B cell (primary cell): ENCODE measurements at regions not wholly inside any gene's neighbourhood (a gene's known extent, or its start where the extent isn't known, plus 50 kb on each side); places are given as distances from the start of the nearest gene placed in this dataset.

ENCODE experiments used
- EZH2 ChIP-seq: IDR thresholded peaks from 2 replicates; pipeline ENCODE4 v1.6.1; 2012; ENCODE audit warnings: borderline replicate concordance, low read depth, mild to moderate bottlenecking, moderate library complexity, low read length; ENCODE audit not compliant: insufficient read depth, poor library complexity, severe bottlenecking
- TF ChIP-seq, protein P1 (sequence below): fragments of 200-600 bp; IDR thresholded peaks from one replicate; pipeline ENCODE4 v1.8.0; 2022; ENCODE audit warnings: antibody characterized with exemption, mild to moderate bottlenecking

- TF ChIP-seq, protein P1, sequence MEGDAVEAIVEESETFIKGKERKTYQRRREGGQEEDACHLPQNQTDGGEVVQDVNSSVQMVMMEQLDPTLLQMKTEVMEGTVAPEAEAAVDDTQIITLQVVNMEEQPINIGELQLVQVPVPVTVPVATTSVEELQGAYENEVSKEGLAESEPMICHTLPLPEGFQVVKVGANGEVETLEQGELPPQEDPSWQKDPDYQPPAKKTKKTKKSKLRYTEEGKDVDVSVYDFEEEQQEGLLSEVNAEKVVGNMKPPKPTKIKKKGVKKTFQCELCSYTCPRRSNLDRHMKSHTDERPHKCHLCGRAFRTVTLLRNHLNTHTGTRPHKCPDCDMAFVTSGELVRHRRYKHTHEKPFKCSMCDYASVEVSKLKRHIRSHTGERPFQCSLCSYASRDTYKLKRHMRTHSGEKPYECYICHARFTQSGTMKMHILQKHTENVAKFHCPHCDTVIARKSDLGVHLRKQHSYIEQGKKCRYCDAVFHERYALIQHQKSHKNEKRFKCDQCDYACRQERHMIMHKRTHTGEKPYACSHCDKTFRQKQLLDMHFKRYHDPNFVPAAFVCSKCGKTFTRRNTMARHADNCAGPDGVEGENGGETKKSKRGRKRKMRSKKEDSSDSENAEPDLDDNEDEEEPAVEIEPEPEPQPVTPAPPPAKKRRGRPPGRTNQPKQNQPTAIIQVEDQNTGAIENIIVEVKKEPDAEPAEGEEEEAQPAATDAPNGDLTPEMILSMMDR = no peak
- TF ChIP-seq EZH2 = no peak
These were observed 382.3 kb downstream of the CD83 start for GRCh38 chr6:14499841-14500240.
